Liver (tissue), 8 donors: ENCODE measurements at regions not wholly inside any gene's neighbourhood (a gene's known extent, or its start where the extent isn't known, plus 50 kb on each side); places are given as distances from the start of the nearest gene placed in this dataset.

Experiments used
- DNase-seq: peaks from one replicate; pipeline ENCODE4 v3.0.0-alpha.2; 2017; ENCODE audit warnings: low spot score
- H3K27ac ChIP-seq, 2 donors: one replicate each; pipeline ENCODE4 v1.7.0; 2013; ENCODE audit warnings: inconsistent platforms in 2 of 2, low read length in 2 of 2, control low read depth in 1 of 2, low read depth in 1 of 2, mild to moderate bottlenecking in 1 of 2
- H3K27me3 ChIP-seq, 4 donors: one replicate each; pipeline versions ENCODE4 v1.6.1 to v1.7.0; 2013; ENCODE audit warnings: low read length in 3 of 4, inconsistent platforms in 1 of 4, mild to moderate bottlenecking in 1 of 4, moderate library complexity in 1 of 4; ENCODE audit not compliant: control insufficient read depth in 4 of 4, insufficient read depth in 4 of 4
- H3K36me3 ChIP-seq, 4 donors: one replicate each; pipeline versions ENCODE4 v1.6.1 to v1.7.0; 2013; ENCODE audit warnings: low read length in 3 of 4, mild to moderate bottlenecking in 3 of 4, low read depth in 1 of 4, moderate library complexity in 1 of 4; ENCODE audit not compliant: control insufficient read depth in 4 of 4, insufficient read depth in 3 of 4
- H3K4me1 ChIP-seq, 4 donors: one replicate each; pipeline versions ENCODE4 v1.6.1 to v1.7.0; 2013; ENCODE audit warnings: low read length in 3 of 4, mild to moderate bottlenecking in 3 of 4, moderate library complexity in 1 of 4; ENCODE audit not compliant: control insufficient read depth in 4 of 4, insufficient read depth in 4 of 4
- H3K4me3 ChIP-seq, 3 donors: one replicate each; pipeline versions ENCODE4 v1.6.1 to v1.7.0; 2013; ENCODE audit warnings: low read length in 3 of 3, control low read depth in 1 of 3, low read depth in 1 of 3, mild to moderate bottlenecking in 1 of 3
- H3K9ac ChIP-seq, 2 donors: one replicate each; pipeline ENCODE4 v1.7.0; 2013; ENCODE audit warnings: low read length in 2 of 2, mild to moderate bottlenecking in 2 of 2, moderate library complexity in 2 of 2, control low read depth in 1 of 2, low read depth in 1 of 2
- H3K9me3 ChIP-seq, 4 donors: one replicate each; pipeline versions ENCODE4 v1.6.1 to v1.7.0; 2013; ENCODE audit warnings: low read length in 3 of 4; ENCODE audit not compliant: control insufficient read depth in 4 of 4
- ATF3 ChIP-seq: IDR thresholded peaks from 2 replicates; pipeline ENCODE4 v1.6.1; 2016; ENCODE audit warnings: antibody characterized with exemption
- EGR1 ChIP-seq, 2 donors: IDR thresholded peaks; 2 replicates each; pipeline ENCODE4 v1.6.1; 2016 to 2018; ENCODE audit warnings: antibody characterized with exemption in 2 of 2, low read depth in 2 of 2
- FOXA1 ChIP-seq: IDR thresholded peaks from 2 replicates; pipeline ENCODE4 v1.6.1; 2016; ENCODE audit warnings: antibody characterized with exemption
- FOXA2 ChIP-seq: IDR thresholded peaks from 2 replicates; pipeline ENCODE4 v1.6.1; 2016; ENCODE audit warnings: antibody characterized with exemption
- GABPA ChIP-seq, 2 donors: IDR thresholded peaks in 1 of 2; conservative IDR thresholded peaks in 1 of 2; 2 replicates each; pipeline ENCODE4 v1.6.1; 2016; ENCODE audit warnings: antibody characterized with exemption in 2 of 2, mild to moderate bottlenecking in 1 of 2, moderate library complexity in 1 of 2
- HNF4A ChIP-seq, 2 donors: conservative IDR thresholded peaks; 2 replicates each; pipeline ENCODE4 v1.6.1; 2016; ENCODE audit warnings: antibody characterized with exemption in 2 of 2, mild to moderate bottlenecking in 2 of 2
- HNF4G ChIP-seq: IDR thresholded peaks from 2 replicates; pipeline ENCODE4 v1.6.1; 2016; ENCODE audit warnings: antibody characterized with exemption
- JUND ChIP-seq, 2 donors: IDR thresholded peaks; 2 replicates each; pipeline ENCODE4 v1.6.1; 2016; ENCODE audit warnings: antibody characterized with exemption in 2 of 2
- MAX ChIP-seq: IDR thresholded peaks from 2 replicates; pipeline ENCODE4 v1.6.1; 2016; ENCODE audit warnings: antibody characterized with exemption
- NR2F2 ChIP-seq: IDR thresholded peaks from 2 replicates; pipeline ENCODE4 v1.6.1; 2016; ENCODE audit warnings: antibody characterized with exemption
- RAD21 ChIP-seq, 2 donors: IDR thresholded peaks; 2 replicates each; pipeline ENCODE4 v1.6.1; 2016; ENCODE audit warnings: antibody characterized with exemption in 2 of 2, mild to moderate bottlenecking in 2 of 2
- REST ChIP-seq: IDR thresholded peaks from 2 replicates; pipeline ENCODE4 v1.6.1; 2016; ENCODE audit warnings: antibody characterized with exemption, mild to moderate bottlenecking
- RXRA ChIP-seq, 2 donors: IDR thresholded peaks; 2 replicates each; pipeline ENCODE4 v1.6.1; 2017 to 2018; ENCODE audit warnings: antibody characterized with exemption in 2 of 2, mild to moderate bottlenecking in 1 of 2
- SP1 ChIP-seq: IDR thresholded peaks from 2 replicates; pipeline ENCODE4 v1.6.1; 2018; ENCODE audit warnings: antibody characterized with exemption, mild to moderate bottlenecking
- TAF1 ChIP-seq: conservative IDR thresholded peaks from 2 replicates; pipeline ENCODE4 v1.6.1; 2016; ENCODE audit warnings: antibody characterized with exemption, mild to moderate bottlenecking
- YY1 ChIP-seq: IDR thresholded peaks from 2 replicates; pipeline ENCODE4 v1.6.1; 2016; ENCODE audit warnings: antibody characterized with exemption, mild to moderate bottlenecking
- ZBTB33 ChIP-seq: IDR thresholded peaks from 2 replicates; pipeline ENCODE4 v1.6.1; 2016; ENCODE audit warnings: antibody characterized with exemption
- WGBS: extraction: QIAGEN DNeasy Blood & Tissue Kit; methylation state at CpG from one replicate; pipeline ENCODE4 v1.1.7; 2013; 5-methylcytosine and 5-hydroxymethylcytosine counted together
- TF ChIP-seq, protein P1 (sequence below): fragments of 150-350 bp; IDR thresholded peaks from 2 replicates; pipeline ENCODE4 v1.5.1; 2017; ENCODE audit warnings: improper control_type of control experiment, low read depth, low read length; ENCODE audit not compliant: missing input control
- donor health status: healthy.
- donor health status: healthy.
- donor health status: healthy.
- donor health status: healthy.
- donor health status: healthy.

- Histone ChIP-seq H3K27me3 (peaks cover 0 to 2% (median 0%) of the 10 kb centered on the region in 4 donors), H3K4me3 (no peak overlapping the region), H3K9me3 (no peaks in the 10 kb centered on the region), H3K27ac (no peak overlapping the region), H3K36me3 (no peaks in the 10 kb centered on the region), H3K4me1 (no peaks in the 10 kb centered on the region), H3K9ac (no peak overlapping the region)
- TF ChIP-seq HNF4A (conservative IDR thresholded peaks at IDR 0.05) (no peak), FOXA1 (no peak), GABPA (IDR thresholded peaks at IDR 0.05 in 1 of 2, conservative IDR thresholded peaks at IDR 0.05 in 1 of 2) (no peak), HNF4G (no peak), ZBTB33 (no peak), SP1 (no peak), EGR1 (IDR thresholded peaks at IDR 0.05; ENCODE audit: low read depth in 2 of 2) (no peak), MAX (no peak), TAF1 (no peak), RAD21 (IDR thresholded peaks at IDR 0.05) (no peak), FOXA2 (no peak), RXRA (IDR thresholded peaks at IDR 0.05) (no peak), NR2F2 (no peak), ATF3 (no peak), YY1 (no peak), JUND (IDR thresholded peaks at IDR 0.05) (no peak), REST (no peak)
- TF ChIP-seq, protein P1, sequence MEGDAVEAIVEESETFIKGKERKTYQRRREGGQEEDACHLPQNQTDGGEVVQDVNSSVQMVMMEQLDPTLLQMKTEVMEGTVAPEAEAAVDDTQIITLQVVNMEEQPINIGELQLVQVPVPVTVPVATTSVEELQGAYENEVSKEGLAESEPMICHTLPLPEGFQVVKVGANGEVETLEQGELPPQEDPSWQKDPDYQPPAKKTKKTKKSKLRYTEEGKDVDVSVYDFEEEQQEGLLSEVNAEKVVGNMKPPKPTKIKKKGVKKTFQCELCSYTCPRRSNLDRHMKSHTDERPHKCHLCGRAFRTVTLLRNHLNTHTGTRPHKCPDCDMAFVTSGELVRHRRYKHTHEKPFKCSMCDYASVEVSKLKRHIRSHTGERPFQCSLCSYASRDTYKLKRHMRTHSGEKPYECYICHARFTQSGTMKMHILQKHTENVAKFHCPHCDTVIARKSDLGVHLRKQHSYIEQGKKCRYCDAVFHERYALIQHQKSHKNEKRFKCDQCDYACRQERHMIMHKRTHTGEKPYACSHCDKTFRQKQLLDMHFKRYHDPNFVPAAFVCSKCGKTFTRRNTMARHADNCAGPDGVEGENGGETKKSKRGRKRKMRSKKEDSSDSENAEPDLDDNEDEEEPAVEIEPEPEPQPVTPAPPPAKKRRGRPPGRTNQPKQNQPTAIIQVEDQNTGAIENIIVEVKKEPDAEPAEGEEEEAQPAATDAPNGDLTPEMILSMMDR, result no peak
- DNase-seq, result no peak
- 88% methylated on average over 1 of the region's 1 CpG for WGBS
Measured at GRCh38 chr3:193023218-193023617, 105.6 kb upstream of the MB21D2 start.

GRCh38 chr3:193028258-193028657 is 110.6 kb upstream of the MB21D2 start:
- Histone ChIP-seq H3K27ac (no peak overlapping the region), H3K4me1 (no peaks in the 10 kb centered on the region), H3K9ac (no peak overlapping the region), H3K36me3 (no peaks in the 10 kb centered on the region), H3K9me3 (no peaks in the 10 kb centered on the region), H3K4me3 (no peak overlapping the region), H3K27me3 (peaks cover 0 to 6% (median 0%) of the 10 kb centered on the region in 4 donors)
- no peak for DNase-seq
- no peak for TF ChIP-seq EGR1 (IDR thresholded peaks at IDR 0.05; ENCODE audit: low read depth in 2 of 2)
- TF ChIP-seq HNF4A (conservative IDR thresholded peaks at IDR 0.05), result no peak
- TF ChIP-seq ZBTB33, result no peak
- TF ChIP-seq RAD21 (IDR thresholded peaks at IDR 0.05), result no peak
- no peak for TF ChIP-seq JUND (IDR thresholded peaks at IDR 0.05)
- TF ChIP-seq REST, result no peak
- TF ChIP-seq FOXA2, result no peak
- TF ChIP-seq YY1, result no peak
- WGBS, result 62% methylated on average over 4 of the region's 4 CpGs
